ENCODE measurements at regions not wholly inside any gene's neighbourhood (a gene's known extent, or its start where the extent isn't known, plus 50 kb on each side); places are given as distances from the start of the nearest gene placed in this dataset.

DNA sequence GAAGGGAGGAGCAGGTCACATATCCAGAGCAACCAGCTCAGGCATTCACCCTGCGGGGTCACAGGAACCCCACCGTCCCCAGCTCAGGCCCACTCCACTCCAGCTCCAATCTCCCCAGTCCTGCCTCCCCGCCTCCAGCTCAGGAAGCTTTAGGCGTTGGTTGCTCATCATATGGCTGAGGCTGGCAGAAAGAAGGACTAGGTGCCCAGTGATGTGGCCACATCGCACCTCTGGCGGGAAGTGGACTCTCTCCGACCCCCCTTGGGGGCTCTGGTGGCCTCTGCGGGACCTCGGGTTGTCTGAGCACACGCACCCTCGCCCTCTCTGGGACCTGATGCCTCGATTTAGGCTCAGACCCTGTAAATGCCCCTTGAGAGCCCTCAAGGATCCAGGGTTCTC is 187.7 kb downstream of the ZFP36L2 start:
- TF ChIP-seq, protein P1, sequence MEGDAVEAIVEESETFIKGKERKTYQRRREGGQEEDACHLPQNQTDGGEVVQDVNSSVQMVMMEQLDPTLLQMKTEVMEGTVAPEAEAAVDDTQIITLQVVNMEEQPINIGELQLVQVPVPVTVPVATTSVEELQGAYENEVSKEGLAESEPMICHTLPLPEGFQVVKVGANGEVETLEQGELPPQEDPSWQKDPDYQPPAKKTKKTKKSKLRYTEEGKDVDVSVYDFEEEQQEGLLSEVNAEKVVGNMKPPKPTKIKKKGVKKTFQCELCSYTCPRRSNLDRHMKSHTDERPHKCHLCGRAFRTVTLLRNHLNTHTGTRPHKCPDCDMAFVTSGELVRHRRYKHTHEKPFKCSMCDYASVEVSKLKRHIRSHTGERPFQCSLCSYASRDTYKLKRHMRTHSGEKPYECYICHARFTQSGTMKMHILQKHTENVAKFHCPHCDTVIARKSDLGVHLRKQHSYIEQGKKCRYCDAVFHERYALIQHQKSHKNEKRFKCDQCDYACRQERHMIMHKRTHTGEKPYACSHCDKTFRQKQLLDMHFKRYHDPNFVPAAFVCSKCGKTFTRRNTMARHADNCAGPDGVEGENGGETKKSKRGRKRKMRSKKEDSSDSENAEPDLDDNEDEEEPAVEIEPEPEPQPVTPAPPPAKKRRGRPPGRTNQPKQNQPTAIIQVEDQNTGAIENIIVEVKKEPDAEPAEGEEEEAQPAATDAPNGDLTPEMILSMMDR (conservative IDR thresholded peaks at IDR 0.05; ENCODE audit: low read length), result no peak
- H3K4me3 ChIP-seq (ENCODE audit: low read length), result no peak overlapping the region
- DNase-seq (ENCODE audit: low read depth), result no peak

DNA sequence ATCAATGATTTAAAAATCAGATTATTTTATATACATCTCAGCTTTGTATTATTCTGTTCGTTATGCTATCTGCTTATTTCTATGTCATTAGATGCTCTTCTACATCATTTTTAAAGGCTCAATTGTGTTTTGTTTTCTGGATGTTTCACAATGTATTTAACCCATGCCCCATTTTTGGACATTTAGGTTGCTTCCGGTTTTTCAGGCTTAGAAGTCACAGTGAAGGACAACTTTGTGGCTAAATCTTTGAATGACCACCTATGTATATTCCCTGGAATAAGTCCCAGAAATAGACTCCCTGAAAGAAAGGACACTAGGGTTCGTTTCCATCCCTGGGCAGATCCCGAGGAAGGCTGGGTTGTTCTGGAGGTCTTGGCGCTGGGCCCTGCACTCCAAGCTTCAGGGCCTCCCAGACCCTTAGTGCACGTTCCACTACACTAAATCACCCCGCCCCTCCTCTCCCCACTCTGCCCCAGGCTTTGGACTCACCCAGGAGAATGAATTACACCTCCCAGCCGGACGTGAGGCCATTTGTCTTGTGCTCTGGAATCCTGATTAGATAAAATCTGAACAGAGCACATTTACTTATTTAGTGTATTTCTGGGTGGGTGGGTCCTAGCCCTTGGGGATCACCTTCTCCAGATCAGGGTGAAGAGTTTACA is 188.2 kb downstream of the ZFP36L2 start:
- no peak overlapping the region for H3K4me3 ChIP-seq (ENCODE audit: low read length)
- DNase-seq (ENCODE audit: low read depth), result peak; percentile 26
- TF ChIP-seq, protein P1 (conservative IDR thresholded peaks at IDR 0.05; ENCODE audit: low read length), result no peak

GRCh38 chr2:43035922-43036321 is 190.5 kb downstream of the ZFP36L2 start:
- H3K4me3 ChIP-seq (ENCODE audit: low read length), result no peak overlapping the region
- DNase-seq (ENCODE audit: low read depth), result no peak
- TF ChIP-seq, protein P1 (conservative IDR thresholded peaks at IDR 0.05; ENCODE audit: low read length), result peak; percentile 31; the same call in 1 of the 2 replicates

- no peak for DNase-seq (ENCODE audit: low read depth)
- TF ChIP-seq, protein P1 (conservative IDR thresholded peaks at IDR 0.05; ENCODE audit: low read length), result no peak
These were observed 191.5 kb downstream of the ZFP36L2 start for GRCh38 chr2:43034921-43035320.

GRCh38 chr2:43034242-43034619 is 192.2 kb downstream of the ZFP36L2 start:
- no peak overlapping the region for H3K4me3 ChIP-seq (ENCODE audit: low read length)
- TF ChIP-seq, protein P1 (conservative IDR thresholded peaks at IDR 0.05; ENCODE audit: low read length), result no peak
- DNase-seq (ENCODE audit: low read depth), result no peak

More at GRCh38 chr2:43034921-43035320, 191.5 kb downstream of the ZFP36L2 start:
- no peak overlapping the region for H3K4me3 ChIP-seq (ENCODE audit: low read length)

- no peak for DNase-seq (ENCODE audit: low read depth)
- no peak overlapping the region for H3K4me3 ChIP-seq (ENCODE audit: low read length)
- TF ChIP-seq, protein P1 (conservative IDR thresholded peaks at IDR 0.05; ENCODE audit: low read length), result no peak
These were observed 192.8 kb downstream of the ZFP36L2 start for GRCh38 chr2:43033466-43034241.

DNA sequence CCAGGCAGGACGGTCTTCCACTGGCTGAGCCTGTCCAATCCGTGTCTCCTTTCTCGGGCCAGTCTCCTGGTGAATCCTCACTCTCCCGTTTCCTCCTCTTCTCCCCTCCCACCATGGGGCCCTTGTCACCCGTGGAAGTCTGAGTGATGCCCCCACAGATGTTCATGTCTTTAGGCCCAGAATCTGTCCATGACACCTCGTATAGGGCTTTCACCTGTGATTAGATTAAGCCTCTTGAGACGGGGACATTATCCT is 193.5 kb downstream of the ZFP36L2 start:
- TF ChIP-seq, protein P1 (conservative IDR thresholded peaks at IDR 0.05; ENCODE audit: low read length), result no peak
- DNase-seq (ENCODE audit: low read depth), result no peak
- H3K4me3 ChIP-seq (ENCODE audit: low read length), result no peak overlapping the region
